H9 (cell line): ENCODE measurements at regions not wholly inside any gene's neighbourhood (a gene's known extent, or its start where the extent isn't known, plus 50 kb on each side); places are given as distances from the start of the nearest gene placed in this dataset.

Experiments
- DNase-seq: peaks from one replicate; pipeline ENCODE4 v3.0.0-alpha.2; 2017
- H2AFZ ChIP-seq: one replicate; pipeline ENCODE4 v1.6.1; 2013; ENCODE audit warnings: mild to moderate bottlenecking, low read length, control low read depth, moderate library complexity
- H2AK5ac ChIP-seq: 2 replicates; pipeline ENCODE4 v1.6.1; 2013; ENCODE audit warnings: low read length, control low read depth, mixed read lengths; ENCODE audit not compliant: insufficient read length
- H2BK120ac ChIP-seq: one replicate; pipeline ENCODE4 v1.6.1; 2013; ENCODE audit warnings: low read depth, mild to moderate bottlenecking, low read length, control low read depth, inconsistent platforms; ENCODE audit not compliant: poor library complexity, severe bottlenecking
- H2BK12ac ChIP-seq: 2 replicates; pipeline ENCODE4 v1.6.1; 2013; ENCODE audit warnings: low read length, control low read depth, mixed read lengths, low read depth; ENCODE audit not compliant: insufficient read length
- H2BK15ac ChIP-seq: 2 replicates; pipeline ENCODE4 v1.6.1; 2013; ENCODE audit warnings: low read depth, low read length, control low read depth
- H2BK20ac ChIP-seq: one replicate; pipeline ENCODE4 v1.6.1; 2013; ENCODE audit warnings: low read depth, mild to moderate bottlenecking, low read length, control low read depth, inconsistent platforms; ENCODE audit not compliant: poor library complexity, severe bottlenecking
- H2BK5ac ChIP-seq: 2 replicates; pipeline ENCODE4 v1.6.1; 2013; ENCODE audit warnings: low read length, control low read depth, mixed read lengths; ENCODE audit not compliant: insufficient read length
- H3K14ac ChIP-seq: 2 replicates; pipeline ENCODE4 v1.6.1; 2013; ENCODE audit warnings: low read length, control low read depth; ENCODE audit not compliant: insufficient read depth
- H3K18ac ChIP-seq: 2 replicates; pipeline ENCODE4 v1.6.1; 2013; ENCODE audit warnings: low read depth, mild to moderate bottlenecking, mixed read lengths, low read length, control low read depth; ENCODE audit not compliant: insufficient read length
- H3K23ac ChIP-seq: 2 replicates; pipeline ENCODE4 v1.6.1; 2013; ENCODE audit warnings: low read length, control low read depth, mixed read lengths, low read depth; ENCODE audit not compliant: insufficient read length
- H3K23me2 ChIP-seq: 2 replicates; pipeline ENCODE4 v1.6.1; 2013; ENCODE audit warnings: low read depth, mild to moderate bottlenecking, mixed read lengths, low read length, control low read depth; ENCODE audit not compliant: insufficient read length, poor library complexity, severe bottlenecking
- H3K27ac ChIP-seq: 2 replicates; pipeline ENCODE4 v1.5.1; 2013; ENCODE audit warnings: low read length, control low read depth, mixed read lengths, low read depth; ENCODE audit not compliant: insufficient read length
- H3K27me3 ChIP-seq: 2 replicates; pipeline ENCODE4 v1.6.1; 2013; ENCODE audit warnings: low read length, control low read depth, inconsistent platforms; ENCODE audit not compliant: insufficient read depth
- H3K4ac ChIP-seq: 2 replicates; pipeline ENCODE4 v1.6.1; 2013; ENCODE audit warnings: low read depth, mild to moderate bottlenecking, control low read depth, inconsistent platforms, low read length, moderate library complexity
- H3K4me1 ChIP-seq: 2 replicates; pipeline ENCODE4 v1.6.1; 2013; ENCODE audit warnings: low read length, control low read depth, inconsistent platforms; ENCODE audit not compliant: insufficient read depth
- H3K4me2 ChIP-seq: 2 replicates; pipeline ENCODE4 v1.6.1; 2013; ENCODE audit warnings: low read length, control low read depth, mixed read lengths; ENCODE audit not compliant: insufficient read length, insufficient read depth
- H3K56ac ChIP-seq: 2 replicates; pipeline ENCODE4 v1.6.1; 2013; ENCODE audit warnings: low read depth, mild to moderate bottlenecking, mixed read lengths, low read length, control low read depth; ENCODE audit not compliant: insufficient read length
- H3K79me1 ChIP-seq: 2 replicates; pipeline ENCODE4 v1.6.1; 2013; ENCODE audit warnings: low read depth, mild to moderate bottlenecking, moderate library complexity, low read length, control low read depth, inconsistent platforms; ENCODE audit not compliant: insufficient read depth, poor library complexity, severe bottlenecking
- H3K79me2 ChIP-seq: 2 replicates; pipeline ENCODE4 v1.6.1; 2013; ENCODE audit warnings: low read length, control low read depth, inconsistent platforms; ENCODE audit not compliant: insufficient read depth
- H3K9ac ChIP-seq: 2 replicates; pipeline ENCODE4 v1.6.1; 2013; ENCODE audit warnings: low read length, control low read depth, mixed read lengths; ENCODE audit not compliant: insufficient read length; ENCODE audit errors: extremely low read depth
- H3K9me3 ChIP-seq: one replicate; pipeline ENCODE4 v1.6.1; 2013; ENCODE audit warnings: low read depth, low read length, inconsistent platforms; ENCODE audit not compliant: control insufficient read depth
- H3T11ph ChIP-seq: one replicate; pipeline ENCODE4 v1.6.1; 2013; ENCODE audit warnings: mild to moderate bottlenecking, low read length, control low read depth, inconsistent platforms
- H4K20me1 ChIP-seq: one replicate; pipeline ENCODE4 v1.6.1; 2013; ENCODE audit not compliant: control insufficient read depth, insufficient read length, insufficient read depth
- H4K5ac ChIP-seq: 2 replicates; pipeline ENCODE4 v1.6.1; 2013; ENCODE audit warnings: low read depth, mild to moderate bottlenecking, mixed read lengths, low read length, control low read depth; ENCODE audit not compliant: insufficient read length
- H4K8ac ChIP-seq: replicated peaks from 2 replicates; pipeline ENCODE4 v1.6.1; 2013; ENCODE audit warnings: low read length, control low read depth, mixed read lengths, low read depth; ENCODE audit not compliant: insufficient read length
- H4K91ac ChIP-seq: 2 replicates; pipeline ENCODE4 v1.6.1; 2013; ENCODE audit warnings: low read depth, mild to moderate bottlenecking, moderate library complexity, mixed read lengths, low read length, control low read depth; ENCODE audit not compliant: insufficient read length
- H3K27ac Mint-ChIP-seq, 3 experiments: 2 replicates in 2 of 3; 3 replicates in 1 of 3; pipeline ENCODE4 v1.8.0; 2020 to 2021; ENCODE audit warnings: mixed read lengths in 3 of 3, mild to moderate bottlenecking in 1 of 3, moderate library complexity in 1 of 3
- H3K27me3 Mint-ChIP-seq: 2 replicates; pipeline ENCODE4 v1.8.0; 2021; ENCODE audit warnings: low read depth, mild to moderate bottlenecking, moderate library complexity, mixed read lengths
- H3K36me3 Mint-ChIP-seq, 3 experiments: 2 replicates in 2 of 3; 3 replicates in 1 of 3; pipeline ENCODE4 v1.8.0; 2020 to 2021; ENCODE audit warnings: low read depth in 3 of 3, mixed read lengths in 3 of 3; ENCODE audit not compliant: insufficient read depth in 1 of 3
- H3K4me1 Mint-ChIP-seq, 2 experiments: 2 replicates each; pipeline ENCODE4 v1.8.0; 2020; ENCODE audit warnings: mixed read lengths in 2 of 2
- H3K4me3 Mint-ChIP-seq, 2 experiments: 2 replicates in 1 of 2; 3 replicates in 1 of 2; pipeline ENCODE4 v1.8.0; 2020 to 2021; ENCODE audit warnings: mild to moderate bottlenecking in 2 of 2, mixed read lengths in 2 of 2, moderate library complexity in 1 of 2
- H3K9me3 Mint-ChIP-seq, 2 experiments: 2 replicates in 1 of 2; 3 replicates in 1 of 2; pipeline ENCODE4 v1.8.0; 2020; ENCODE audit warnings: mild to moderate bottlenecking in 2 of 2, mixed read lengths in 2 of 2, moderate library complexity in 1 of 2
- WGBS: extraction: QIAGEN DNeasy Blood & Tissue Kit; methylation state at CpG from one replicate; pipeline ENCODE4 v1.1.7; 2013; ENCODE audit warnings: missing lambda C conversion rate, low lambda C conversion rate, mixed read lengths; ENCODE audit not compliant: insufficient read length; ENCODE audit errors: extremely low coverage; 5-methylcytosine and 5-hydroxymethylcytosine counted together
- TF ChIP-seq, protein P1 (sequence below): fragments of 200-600 bp; sonication (generic); conservative IDR thresholded peaks from 3 replicates; pipeline ENCODE4 v1.8.0; 2021; ENCODE audit warnings: antibody characterized with exemption, mild to moderate bottlenecking

GRCh38 chr12:89236748-89237383 is 115.4 kb downstream of the DUSP6 start:
- Histone ChIP-seq H3K4me1 (peaks cover 2% of the 10 kb centered on the region; the same call in 1 of the 2 replicates), H2AK5ac (no peak overlapping the region), H2BK15ac (no peak overlapping the region), H4K8ac (no peak overlapping the region), H3K56ac (no peak overlapping the region), H4K5ac (no peak overlapping the region), H3K4me2 (no peak overlapping the region), H2BK20ac (no peak overlapping the region), H3K27me3 (no peaks in the 10 kb centered on the region), H3T11ph (no peak overlapping the region), H2AFZ (no peak overlapping the region), H2BK12ac (no peak overlapping the region), H2BK120ac (no peak overlapping the region), H3K4ac (no peak overlapping the region), H3K23ac (no peak overlapping the region), H3K9me3 (no peaks in the 10 kb centered on the region), H3K79me2 (no peaks in the 10 kb centered on the region), H4K20me1 (no peaks in the 10 kb centered on the region), H2BK5ac (no peak overlapping the region), H3K23me2 (no peaks in the 10 kb centered on the region), H3K14ac (no peak overlapping the region), H3K9ac (no peak overlapping the region), H3K18ac (no peak overlapping the region), H3K27ac (no peak overlapping the region), H4K91ac (no peak overlapping the region), H3K79me1 (no peaks in the 10 kb centered on the region)
- DNase-seq: no peak
- Mint-ChIP-seq H3K4me3 (no peak overlapping the region), H3K9me3 (peaks cover 5 to 6% of the 10 kb centered on the region in 2 experiments; a peak in 4 of 5 replicates), H3K4me1 (no peaks in the 10 kb centered on the region; a peak in 1 of 4 replicates), H3K36me3 (peaks cover 0 to 4% (median 0%) of the 10 kb centered on the region in 3 experiments; a peak in 2 of 7 replicates), H3K27me3 (peaks cover 7% of the 10 kb centered on the region), H3K27ac (no peak overlapping the region)
- TF ChIP-seq, protein P1, sequence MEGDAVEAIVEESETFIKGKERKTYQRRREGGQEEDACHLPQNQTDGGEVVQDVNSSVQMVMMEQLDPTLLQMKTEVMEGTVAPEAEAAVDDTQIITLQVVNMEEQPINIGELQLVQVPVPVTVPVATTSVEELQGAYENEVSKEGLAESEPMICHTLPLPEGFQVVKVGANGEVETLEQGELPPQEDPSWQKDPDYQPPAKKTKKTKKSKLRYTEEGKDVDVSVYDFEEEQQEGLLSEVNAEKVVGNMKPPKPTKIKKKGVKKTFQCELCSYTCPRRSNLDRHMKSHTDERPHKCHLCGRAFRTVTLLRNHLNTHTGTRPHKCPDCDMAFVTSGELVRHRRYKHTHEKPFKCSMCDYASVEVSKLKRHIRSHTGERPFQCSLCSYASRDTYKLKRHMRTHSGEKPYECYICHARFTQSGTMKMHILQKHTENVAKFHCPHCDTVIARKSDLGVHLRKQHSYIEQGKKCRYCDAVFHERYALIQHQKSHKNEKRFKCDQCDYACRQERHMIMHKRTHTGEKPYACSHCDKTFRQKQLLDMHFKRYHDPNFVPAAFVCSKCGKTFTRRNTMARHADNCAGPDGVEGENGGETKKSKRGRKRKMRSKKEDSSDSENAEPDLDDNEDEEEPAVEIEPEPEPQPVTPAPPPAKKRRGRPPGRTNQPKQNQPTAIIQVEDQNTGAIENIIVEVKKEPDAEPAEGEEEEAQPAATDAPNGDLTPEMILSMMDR: no peak
- no CpG with 5 or more reads among the region's 3 CpGs for WGBS
